ENCODE measurements at regions not wholly inside any gene's neighbourhood (a gene's known extent, or its start where the extent isn't known, plus 50 kb on each side); places are given as distances from the start of the nearest gene placed in this dataset.
"Not testable (repeated sequence)": the region's sequence is repeated elsewhere in the genome, so short reads cannot be mapped to it uniquely, and the experiment has no call there.

DNA sequence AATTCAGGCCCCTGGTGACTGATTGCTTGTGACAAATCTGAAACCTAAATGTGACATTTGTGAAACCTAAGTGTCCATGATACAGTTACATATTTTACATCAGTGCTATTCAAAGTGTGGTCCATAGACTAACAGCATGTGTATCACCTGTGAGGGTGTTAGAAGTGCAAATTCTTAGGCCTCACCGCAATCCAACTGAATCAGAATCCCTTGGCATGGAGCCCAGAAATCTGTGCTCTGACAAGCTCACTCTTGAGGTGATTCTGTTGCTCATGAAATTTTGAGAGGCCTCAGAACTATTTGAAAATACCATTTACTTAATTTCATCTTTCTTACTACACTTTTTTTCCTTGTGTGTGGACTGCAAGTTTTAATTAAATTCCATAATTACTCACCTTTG, 587.9 kb downstream of the ADGRL2 start:
- no peak overlapping the region for H3K9ac ChIP-seq (ENCODE audit: low read length in 5 of 5)
- H3K36me3 ChIP-seq (ENCODE audit: control insufficient read depth in 5 of 5, insufficient read depth in 5 of 5, low read length in 5 of 5) = no peaks in the 10 kb centered on the region
- H3K4me1 ChIP-seq (ENCODE audit: control insufficient read depth in 5 of 5, insufficient read depth in 5 of 5, low read length in 5 of 5) = peaks cover 0 to 26% (median 2%) of the 10 kb centered on the region in 5 donors
- H3K9me3 ChIP-seq (ENCODE audit: control insufficient read depth in 5 of 5, low read length in 5 of 5) = no peaks in the 10 kb centered on the region
- no peak overlapping the region for H3K4me3 ChIP-seq (ENCODE audit: low read depth in 1 of 5, low read length in 5 of 5)
- no peak overlapping the region for H3K27ac ChIP-seq (ENCODE audit: low read depth, low read length)
- H3K27me3 ChIP-seq (ENCODE audit: control insufficient read depth in 5 of 5, insufficient read depth in 4 of 5, low read length in 5 of 5) = no peaks in the 10 kb centered on the region

DNA sequence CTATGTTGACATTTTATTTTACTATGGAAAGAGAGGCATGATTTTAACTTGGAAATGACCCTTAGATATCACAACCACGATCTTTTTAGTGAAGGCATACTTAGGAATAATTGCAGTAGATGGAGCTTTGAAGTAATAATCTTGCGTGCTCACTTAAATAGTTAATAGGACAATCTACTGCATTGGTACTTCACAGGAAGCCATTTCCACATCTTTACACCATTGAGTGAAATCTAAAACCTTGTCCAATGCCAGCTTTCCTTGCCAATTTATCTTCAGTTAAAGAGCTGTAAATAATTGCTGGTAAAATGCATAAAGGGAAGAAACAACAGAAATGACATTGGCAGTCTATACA, 586.3 kb downstream of the ADGRL2 start:
- Histone ChIP-seq H3K4me1 (ENCODE audit: control insufficient read depth in 5 of 5, insufficient read depth in 5 of 5, low read length in 5 of 5) (peaks cover 0 to 14% (median 2%) of the 10 kb centered on the region in 5 donors), H3K27me3 (ENCODE audit: control insufficient read depth in 5 of 5, insufficient read depth in 4 of 5, low read length in 5 of 5) (no peaks in the 10 kb centered on the region), H3K36me3 (ENCODE audit: control insufficient read depth in 5 of 5, insufficient read depth in 5 of 5, low read length in 5 of 5) (no peaks in the 10 kb centered on the region)

DNA sequence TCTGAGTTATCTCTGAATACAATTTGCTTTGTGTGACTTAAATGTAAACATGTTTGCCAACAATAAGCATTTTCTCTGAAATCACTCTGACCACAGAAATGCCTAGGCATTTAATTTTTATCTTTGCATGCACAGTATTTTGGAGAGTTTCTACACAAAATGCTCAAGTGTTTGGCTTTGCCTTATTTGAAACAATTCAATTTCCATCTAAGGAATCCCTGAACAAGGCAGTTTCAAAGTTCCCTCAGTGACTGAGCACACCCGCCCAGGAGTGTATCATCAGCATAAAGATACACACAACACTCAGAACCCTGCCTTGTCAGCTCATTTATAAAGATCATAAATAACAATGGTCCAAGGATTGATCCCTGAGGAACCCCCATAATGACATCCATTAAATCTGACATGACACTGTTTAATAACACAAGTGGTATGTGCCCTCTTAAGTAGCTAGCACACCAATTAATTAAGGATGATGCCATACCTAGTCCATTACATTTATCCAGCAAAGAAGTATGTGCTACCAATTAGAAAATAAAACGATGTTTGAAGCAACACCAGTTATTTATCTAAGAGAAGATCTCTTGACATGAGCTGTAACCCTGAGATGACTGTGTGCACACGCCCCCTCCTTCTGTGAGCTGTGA, 585.8 kb downstream of the ADGRL2 start:
- H3K4me1 ChIP-seq (ENCODE audit: control insufficient read depth in 5 of 5, insufficient read depth in 5 of 5, low read length in 5 of 5) = peaks cover 0 to 11% (median 0%) of the 10 kb centered on the region in 5 donors
- H3K27ac ChIP-seq (ENCODE audit: low read depth, low read length) = no peak overlapping the region
- no peaks in the 10 kb centered on the region for H3K36me3 ChIP-seq (ENCODE audit: control insufficient read depth in 5 of 5, insufficient read depth in 5 of 5, low read length in 5 of 5)
- H3K9me3 ChIP-seq (ENCODE audit: control insufficient read depth in 5 of 5, low read length in 5 of 5) = no peaks in the 10 kb centered on the region
- no peak overlapping the region for H3K9ac ChIP-seq (ENCODE audit: low read length in 5 of 5)
- H3K4me3 ChIP-seq (ENCODE audit: low read depth in 1 of 5, low read length in 5 of 5) = no peak overlapping the region
- no peaks in the 10 kb centered on the region for H3K27me3 ChIP-seq (ENCODE audit: control insufficient read depth in 5 of 5, insufficient read depth in 4 of 5, low read length in 5 of 5)

More for the DNA sequence above, 586.3 kb downstream of the ADGRL2 start:
- H3K9me3 ChIP-seq (ENCODE audit: control insufficient read depth in 5 of 5, low read length in 5 of 5) = no peaks in the 10 kb centered on the region
- H3K27ac ChIP-seq (ENCODE audit: low read depth, low read length) = no peak overlapping the region
- no peak overlapping the region for H3K9ac ChIP-seq (ENCODE audit: low read length in 5 of 5)
- H3K4me3 ChIP-seq (ENCODE audit: low read depth in 1 of 5, low read length in 5 of 5) = no peak overlapping the region

DNA sequence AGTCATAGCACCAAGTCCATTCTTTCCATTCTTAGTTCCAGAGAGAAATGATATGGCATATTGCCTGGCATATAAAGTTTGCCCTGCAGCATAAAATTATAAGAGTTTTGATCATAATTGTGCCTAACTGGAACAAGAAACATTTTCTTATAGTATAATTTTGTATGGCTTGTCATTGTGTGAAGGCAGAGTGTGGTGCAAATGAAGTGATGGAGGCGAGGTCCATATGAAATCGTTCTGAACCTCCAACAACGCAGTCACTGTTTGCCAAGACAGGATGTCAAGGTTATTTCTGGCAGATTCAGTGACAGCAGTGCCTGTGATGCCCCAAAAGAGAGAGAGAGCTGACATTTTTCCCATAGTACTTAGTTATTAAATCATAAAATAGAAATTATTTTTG, 584.0 kb downstream of the ADGRL2 start:
- Histone ChIP-seq H3K9ac (ENCODE audit: low read length in 5 of 5) (no peak overlapping the region), H3K9me3 (ENCODE audit: control insufficient read depth in 5 of 5, low read length in 5 of 5) (no peaks in the 10 kb centered on the region), H3K27me3 (ENCODE audit: control insufficient read depth in 5 of 5, insufficient read depth in 4 of 5, low read length in 5 of 5) (no peaks in the 10 kb centered on the region), H3K4me3 (ENCODE audit: low read depth in 1 of 5, low read length in 5 of 5) (no peak overlapping the region), H3K4me1 (ENCODE audit: control insufficient read depth in 5 of 5, insufficient read depth in 5 of 5, low read length in 5 of 5) (peaks cover 0 to 11% (median 0%) of the 10 kb centered on the region in 5 donors), H3K36me3 (ENCODE audit: control insufficient read depth in 5 of 5, insufficient read depth in 5 of 5, low read length in 5 of 5) (no peaks in the 10 kb centered on the region), H3K27ac (ENCODE audit: low read depth, low read length) (no peak overlapping the region)

DNA sequence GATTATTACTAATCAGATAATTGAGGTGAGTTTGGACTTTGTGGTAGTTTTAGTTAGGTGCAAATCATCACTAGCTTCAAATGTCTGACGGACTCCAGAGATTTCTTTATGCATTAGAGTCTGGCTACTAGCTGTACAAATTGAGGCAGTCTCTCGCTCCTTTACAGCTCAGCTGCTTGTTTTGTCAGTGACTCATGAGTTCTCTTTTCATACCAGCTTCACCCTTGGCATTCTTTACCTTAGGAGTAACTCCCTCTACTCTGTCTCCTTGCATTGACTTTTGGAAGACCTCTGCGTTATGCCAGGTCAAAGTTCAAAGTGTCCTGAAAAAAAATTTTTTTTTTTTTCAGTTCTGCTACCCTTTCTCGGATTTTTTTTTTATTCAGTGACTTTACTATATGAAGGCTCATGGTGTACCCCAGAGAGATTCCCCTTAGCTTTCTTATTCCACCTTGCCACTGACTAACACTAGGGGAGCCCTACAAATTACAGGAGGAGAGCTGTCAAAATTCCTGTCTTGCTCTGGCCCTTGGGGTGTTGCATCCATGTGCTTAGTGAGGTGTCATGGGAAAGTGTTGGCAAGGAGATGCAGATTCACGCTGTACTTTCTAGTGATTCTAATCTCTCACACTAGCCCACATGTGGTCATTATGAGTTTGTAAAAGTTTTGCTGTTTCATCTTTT, 576.6 kb downstream of the ADGRL2 start:
- Histone ChIP-seq H3K27ac (ENCODE audit: low read depth, low read length) (no peak overlapping the region), H3K27me3 (ENCODE audit: control insufficient read depth in 5 of 5, insufficient read depth in 4 of 5, low read length in 5 of 5) (no peaks in the 10 kb centered on the region), H3K4me3 (ENCODE audit: low read depth in 1 of 5, low read length in 5 of 5) (no peak overlapping the region), H3K9me3 (ENCODE audit: control insufficient read depth in 5 of 5, low read length in 5 of 5) (peaks cover 0 to 8% (median 0%) of the 10 kb centered on the region in 5 donors), H3K4me1 (ENCODE audit: control insufficient read depth in 5 of 5, insufficient read depth in 5 of 5, low read length in 5 of 5) (no peaks in the 10 kb centered on the region), H3K36me3 (ENCODE audit: control insufficient read depth in 5 of 5, insufficient read depth in 5 of 5, low read length in 5 of 5) (no peaks in the 10 kb centered on the region), H3K9ac (ENCODE audit: low read length in 5 of 5) (no peak overlapping the region)

DNA sequence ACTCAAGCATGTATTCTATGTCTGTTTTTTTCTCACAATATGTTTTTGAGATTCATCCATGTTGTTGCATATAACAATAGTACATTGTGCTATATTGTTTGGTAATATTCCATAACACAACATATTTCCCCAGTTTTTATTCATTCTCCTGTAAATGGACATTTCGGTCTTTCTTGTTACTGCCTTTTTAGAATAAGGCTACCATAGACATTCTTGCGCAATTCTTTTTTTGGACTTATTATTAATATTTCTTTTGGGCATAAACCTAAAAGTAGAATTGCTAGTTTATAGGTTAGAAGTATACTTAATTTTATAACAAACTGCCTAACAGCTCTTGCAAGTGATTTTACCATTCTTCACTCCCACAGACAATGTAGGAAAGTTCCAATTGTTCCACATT, 573.0 kb downstream of the ADGRL2 start:
- no peaks in the 10 kb centered on the region for H3K4me1 ChIP-seq (ENCODE audit: control insufficient read depth in 5 of 5, insufficient read depth in 5 of 5, low read length in 5 of 5)

DNA sequence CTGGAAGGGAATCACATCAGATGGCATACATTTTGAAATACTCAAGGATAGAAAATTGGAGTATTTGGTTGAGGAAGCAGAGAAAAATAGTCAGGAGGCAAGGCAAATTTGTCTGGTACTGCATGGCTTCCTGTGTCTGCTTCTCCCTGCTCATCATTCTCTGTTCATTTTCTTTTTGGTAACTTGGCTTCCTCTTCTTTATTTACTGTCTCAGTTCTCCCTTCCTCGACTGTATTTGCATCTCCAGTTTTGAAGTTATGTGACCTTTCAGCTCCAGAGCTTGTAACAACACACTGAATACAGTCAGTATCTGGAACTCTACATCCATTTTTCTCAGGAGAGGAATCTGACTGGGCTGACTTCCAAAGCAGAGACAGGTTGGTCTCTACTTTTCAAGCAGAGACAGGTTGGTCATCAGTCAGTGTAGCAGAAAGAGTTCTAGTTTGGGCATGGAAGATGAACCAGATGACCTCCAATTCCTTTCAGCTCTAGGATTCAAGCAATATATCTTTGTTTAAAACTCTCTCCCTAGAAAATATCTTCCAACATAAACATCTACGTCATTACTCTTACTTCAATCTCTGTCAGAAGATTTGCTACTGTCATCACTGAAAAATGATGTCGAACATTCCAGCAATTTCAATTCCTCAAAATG, 571.2 kb downstream of the ADGRL2 start:
- H3K4me1 ChIP-seq (ENCODE audit: control insufficient read depth in 5 of 5, insufficient read depth in 5 of 5, low read length in 5 of 5) = no peaks in the 10 kb centered on the region
- peaks cover 0 to 8% (median 0%) of the 10 kb centered on the region in 5 donors for H3K9me3 ChIP-seq (ENCODE audit: control insufficient read depth in 5 of 5, low read length in 5 of 5)
- H3K27me3 ChIP-seq (ENCODE audit: control insufficient read depth in 5 of 5, insufficient read depth in 4 of 5, low read length in 5 of 5) = no peaks in the 10 kb centered on the region
- H3K36me3 ChIP-seq (ENCODE audit: control insufficient read depth in 5 of 5, insufficient read depth in 5 of 5, low read length in 5 of 5) = no peaks in the 10 kb centered on the region
- H3K27ac ChIP-seq (ENCODE audit: low read depth, low read length) = no peak overlapping the region
- no peak overlapping the region for H3K4me3 ChIP-seq (ENCODE audit: low read depth in 1 of 5, low read length in 5 of 5)
- no peak overlapping the region for H3K9ac ChIP-seq (ENCODE audit: low read length in 5 of 5)

More for the DNA sequence above, 573.0 kb downstream of the ADGRL2 start:
- H3K4me3 ChIP-seq (ENCODE audit: low read depth in 1 of 5, low read length in 5 of 5) = no peak overlapping the region
- no peaks in the 10 kb centered on the region for H3K36me3 ChIP-seq (ENCODE audit: control insufficient read depth in 5 of 5, insufficient read depth in 5 of 5, low read length in 5 of 5)
- no peak overlapping the region for H3K9ac ChIP-seq (ENCODE audit: low read length in 5 of 5)
- H3K27me3 ChIP-seq (ENCODE audit: control insufficient read depth in 5 of 5, insufficient read depth in 4 of 5, low read length in 5 of 5) = no peaks in the 10 kb centered on the region
- H3K9me3 ChIP-seq (ENCODE audit: control insufficient read depth in 5 of 5, low read length in 5 of 5) = peaks cover 0 to 8% (median 0%) of the 10 kb centered on the region in 5 donors
- no peak overlapping the region for H3K27ac ChIP-seq (ENCODE audit: low read depth, low read length)

DNA sequence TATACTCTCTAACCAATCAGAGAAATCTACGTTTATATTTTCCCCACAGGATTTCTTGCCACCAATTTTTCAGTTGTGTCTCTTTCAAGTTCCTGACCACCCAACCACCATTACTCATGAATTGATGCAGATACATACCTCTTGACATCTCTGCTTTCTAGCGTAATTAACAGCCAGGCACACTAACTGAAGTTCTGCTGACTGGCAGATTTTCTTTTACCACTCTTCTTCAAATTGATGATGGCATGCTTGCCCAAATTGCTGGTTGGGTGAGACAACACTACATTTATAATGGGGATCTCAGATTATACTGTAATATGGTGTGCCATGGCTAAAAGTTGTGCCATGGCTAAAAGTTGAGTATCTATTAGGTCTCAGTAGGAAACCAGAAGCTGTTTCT, 566.7 kb downstream of the ADGRL2 start:
- Histone ChIP-seq H3K36me3 (ENCODE audit: control insufficient read depth in 5 of 5, insufficient read depth in 5 of 5, low read length in 5 of 5) (no peaks in the 10 kb centered on the region), H3K9ac (ENCODE audit: low read length in 5 of 5) (no peak overlapping the region), H3K27me3 (ENCODE audit: control insufficient read depth in 5 of 5, insufficient read depth in 4 of 5, low read length in 5 of 5) (no peaks in the 10 kb centered on the region), H3K4me3 (ENCODE audit: low read depth in 1 of 5, low read length in 5 of 5) (no peak overlapping the region), H3K27ac (ENCODE audit: low read depth, low read length) (no peak overlapping the region), H3K9me3 (ENCODE audit: control insufficient read depth in 5 of 5, low read length in 5 of 5) (no peaks in the 10 kb centered on the region), H3K4me1 (ENCODE audit: control insufficient read depth in 5 of 5, insufficient read depth in 5 of 5, low read length in 5 of 5) (no peaks in the 10 kb centered on the region)

DNA sequence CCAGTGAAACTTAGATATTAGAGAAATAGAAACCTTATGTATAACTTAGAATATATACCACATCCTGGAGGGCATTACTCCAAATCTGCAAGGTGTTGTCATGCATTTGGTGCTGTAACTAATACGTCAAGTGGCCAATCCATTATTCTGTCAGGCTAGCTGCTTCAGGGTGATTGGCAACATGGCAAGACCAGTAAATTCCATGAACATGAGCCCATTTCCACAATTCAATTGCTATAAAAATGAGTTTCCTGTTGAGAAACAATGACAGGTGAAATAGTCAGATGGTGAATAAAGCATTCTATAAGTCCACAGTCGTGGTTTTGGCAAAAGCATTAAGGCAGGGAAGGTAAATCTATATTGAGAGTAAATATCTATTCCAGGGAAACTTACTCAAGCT, 566.0 kb downstream of the ADGRL2 start:
- Histone ChIP-seq H3K27me3 (ENCODE audit: control insufficient read depth in 5 of 5, insufficient read depth in 4 of 5, low read length in 5 of 5) (no peaks in the 10 kb centered on the region), H3K9ac (ENCODE audit: low read length in 5 of 5) (no peak overlapping the region), H3K27ac (ENCODE audit: low read depth, low read length) (no peak overlapping the region), H3K4me1 (ENCODE audit: control insufficient read depth in 5 of 5, insufficient read depth in 5 of 5, low read length in 5 of 5) (no peaks in the 10 kb centered on the region), H3K36me3 (ENCODE audit: control insufficient read depth in 5 of 5, insufficient read depth in 5 of 5, low read length in 5 of 5) (no peaks in the 10 kb centered on the region), H3K4me3 (ENCODE audit: low read depth in 1 of 5, low read length in 5 of 5) (no peak overlapping the region), H3K9me3 (ENCODE audit: control insufficient read depth in 5 of 5, low read length in 5 of 5) (no peaks in the 10 kb centered on the region)

DNA sequence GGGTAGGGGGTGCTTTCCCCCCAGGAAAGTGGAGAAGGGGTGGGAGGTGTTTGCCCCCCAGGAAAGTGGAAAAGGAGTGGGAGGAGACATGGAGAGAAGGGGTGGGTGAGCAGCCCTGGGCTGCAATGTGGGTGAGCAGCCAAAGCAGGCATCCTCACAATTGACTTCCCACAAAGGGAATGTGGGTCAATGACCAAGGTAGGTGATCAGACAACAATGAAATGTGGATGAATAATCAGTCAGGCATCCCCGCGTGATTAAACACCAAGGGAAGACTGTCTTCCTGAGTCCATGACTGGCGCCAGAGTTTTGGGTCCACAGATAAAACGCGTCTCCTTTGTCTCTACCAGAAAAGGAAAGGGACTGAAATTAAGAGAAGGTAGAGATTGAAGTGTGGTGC, 558.8 kb downstream of the ADGRL2 start:
- not testable (repeated sequence) for H3K9me3 ChIP-seq (ENCODE audit: control insufficient read depth in 5 of 5, low read length in 5 of 5); H3K27me3 ChIP-seq (ENCODE audit: control insufficient read depth in 5 of 5, insufficient read depth in 4 of 5, low read length in 5 of 5); H3K36me3 ChIP-seq (ENCODE audit: control insufficient read depth in 5 of 5, insufficient read depth in 5 of 5, low read length in 5 of 5); H3K4me1 ChIP-seq (ENCODE audit: control insufficient read depth in 5 of 5, insufficient read depth in 5 of 5, low read length in 5 of 5); H3K4me3 ChIP-seq (ENCODE audit: low read depth in 1 of 5, low read length in 5 of 5); H3K27ac ChIP-seq (ENCODE audit: low read depth, low read length); H3K9ac ChIP-seq (ENCODE audit: low read length in 5 of 5)

Data from subcutaneous abdominal adipose tissue (tissue), 5 donors.